ENCODE measurements at regions not wholly inside any gene's neighbourhood (a gene's known extent, or its start where the extent isn't known, plus 50 kb on each side); places are given as distances from the start of the nearest gene placed in this dataset.
"Not testable (repeated sequence)": the region's sequence is repeated elsewhere in the genome, so short reads cannot be mapped to it uniquely, and the experiment has no call there.

GRCh38 chr1:14141656-14142055, 441.7 kb downstream of the PRDM2 start:
- no peak for DNase-seq

GRCh38 chr1:14142397-14143100, 442.6 kb downstream of the PRDM2 start:
- no peak for DNase-seq

GRCh38 chr1:14143777-14144176, 443.8 kb downstream of the PRDM2 start:
- DNase-seq = no peak

- no peak for DNase-seq
Measured at GRCh38 chr1:14148526-14148925, 448.5 kb downstream of the PRDM2 start.

- DNase-seq = no peak
Measured at GRCh38 chr1:14149431-14149830, 449.1 kb upstream of the KAZN start.

GRCh38 chr1:14156543-14156942, 441.9 kb upstream of the KAZN start:
- no peak for DNase-seq

- DNase-seq = no peak
Measured at GRCh38 chr1:14160781-14161180, 437.7 kb upstream of the KAZN start.

GRCh38 chr1:14163246-14163645, 435.2 kb upstream of the KAZN start:
- no peak for DNase-seq

GRCh38 chr1:14165371-14165801, 433.1 kb upstream of the KAZN start:
- DNase-seq = no peak

- no peak for DNase-seq
Measured at GRCh38 chr1:14167884-14168283, 430.6 kb upstream of the KAZN start.

GRCh38 chr1:14168326-14169063, 430.0 kb upstream of the KAZN start:
- no peak for DNase-seq

- no peak for DNase-seq
Measured at GRCh38 chr1:14173598-14173997, 424.9 kb upstream of the KAZN start.

GRCh38 chr1:14177866-14178265, 420.6 kb upstream of the KAZN start:
- DNase-seq = not testable (repeated sequence)

- no peak for DNase-seq
Measured at GRCh38 chr1:14180738-14181137, 417.7 kb upstream of the KAZN start.

- no peak for DNase-seq
Measured at GRCh38 chr1:14181191-14181795, 417.2 kb upstream of the KAZN start.

- no peak for DNase-seq
Measured at GRCh38 chr1:14182856-14183255, 415.6 kb upstream of the KAZN start.

- no peak for DNase-seq
Measured at GRCh38 chr1:14183329-14183728, 415.2 kb upstream of the KAZN start.

GRCh38 chr1:14184454-14184853, 414.0 kb upstream of the KAZN start:
- no peak for DNase-seq

- DNase-seq = no peak
Measured at GRCh38 chr1:14189381-14189780, 409.1 kb upstream of the KAZN start.

- DNase-seq = no peak
Measured at GRCh38 chr1:14190508-14190907, 408.0 kb upstream of the KAZN start.

- no peak for DNase-seq
Measured at GRCh38 chr1:14194511-14194910, 404.0 kb upstream of the KAZN start.

GRCh38 chr1:14205066-14205465, 393.4 kb upstream of the KAZN start:
- DNase-seq = no peak

GRCh38 chr1:14215151-14215550, 383.3 kb upstream of the KAZN start:
- DNase-seq = no peak

- DNase-seq = no peak
Measured at GRCh38 chr1:14217384-14217783, 381.1 kb upstream of the KAZN start.
